HCT116 (cell line): ENCODE measurements at regions not wholly inside any gene's neighbourhood (a gene's known extent, or its start where the extent isn't known, plus 50 kb on each side); places are given as distances from the start of the nearest gene placed in this dataset.

Experiments used
- ATAC-seq: fragments of 200-7000 bp; cut with Tn5 transposase; 2 replicates; pipeline ENCODE4 v1.9.1; 2020; ENCODE audit warnings: mild to moderate bottlenecking, moderate library complexity
- BruUV-seq: library from RNA; stranded (reverse); fragments of 400-500 nt; replicated peaks from 2 replicates; lab custom pipeline; 2021; lab: Mats Ljungman, UMichigan
- CTCF ChIA-PET: fragments of 300-600 bp; sonication (Branson Sonifier 250); formaldehyde crosslinking; loops from one replicate; lab custom pipeline; 2021; ENCODE audit warnings: antibody characterized with exemption; lab: Charles Lee
- POLR2A ChIA-PET: fragments of 300-600, 350-600 bp; sonication (Branson Sonifier 250); formaldehyde crosslinking; loops from one replicate; lab custom pipeline; 2021; ENCODE audit warnings: antibody characterized with exemption; lab: Charles Lee
- RAD21 ChIA-PET, 2 experiments: fragments of 300-600 bp; sonication (Branson Sonifier 250); formaldehyde crosslinking; loops; one replicate each; lab custom pipeline; 2023; ENCODE audit warnings: low total read pairs in 2 of 2; ENCODE audit not compliant: uncharacterized antibody in 2 of 2, unreplicated experiment in 2 of 2, low non-redundant PET in 1 of 2; lab: Charles Lee
- DNase-seq: peaks from one replicate; pipeline ENCODE4 v3.0.0-alpha.2; 2010; ENCODE audit warnings: low read depth, low spot score
- H2AFZ ChIP-seq: fragments of 200-600 bp; shearing (Covaris generic), sonication (generic); 2 replicates; pipeline ENCODE4 v1.6.1; 2017; ENCODE audit warnings: low read depth, mixed run types, mixed read lengths, antibody characterized with exemption, low read length; ENCODE audit not compliant: poor library complexity, severe bottlenecking
- H3K27ac ChIP-seq: 2 replicates; pipeline ENCODE4 v1.5.1; 2012; ENCODE audit warnings: low read depth, low read length
- H3K27me3 ChIP-seq: fragments of 200-600 bp; sonication (generic); 2 replicates; pipeline ENCODE4 v1.6.1; 2016; ENCODE audit warnings: mixed run types, low read length, mixed read lengths; ENCODE audit not compliant: insufficient read depth
- H3K36me3 ChIP-seq, 2 experiments: fragments of 200-500 bp in 1 of 2; fragments of 200-600 bp in 1 of 2; sonication (Bioruptor generic) in 1 of 2; sonication (generic) in 1 of 2; 2 replicates each; pipeline versions ENCODE4 v1.5.1 to v1.6.1; 2014 to 2016; ENCODE audit warnings: low read length in 2 of 2, inconsistent platforms in 1 of 2, mixed read lengths in 1 of 2, mixed run types in 1 of 2; ENCODE audit not compliant: insufficient read depth in 2 of 2, control insufficient read depth in 1 of 2
- H3K4me1 ChIP-seq, 2 experiments: fragments of 200-600 bp in 1 of 2; sonication (generic) in 1 of 2; 2 replicates each; pipeline versions ENCODE4 v1.5.1 to v1.6.1; 2012 to 2017; ENCODE audit warnings: low read length in 2 of 2, inconsistent platforms in 1 of 2, mild to moderate bottlenecking in 1 of 2, mixed read lengths in 1 of 2, mixed run types in 1 of 2, moderate library complexity in 1 of 2; ENCODE audit not compliant: insufficient read depth in 2 of 2, control insufficient read depth in 1 of 2
- H3K4me2 ChIP-seq: fragments of 200-600 bp; sonication (generic); 2 replicates; pipeline ENCODE4 v1.6.1; 2017; ENCODE audit warnings: mixed run types, low read length, mixed read lengths
- H3K4me3 ChIP-seq, 2 experiments: fragments of 200-600 bp in 1 of 2; sonication (generic) in 1 of 2; replicated peaks in 1 of 2; 2 replicates each; pipeline ENCODE4 v1.5.1; 2011 to 2016; ENCODE audit warnings: low read length in 2 of 2, control low read depth in 1 of 2, low read depth in 1 of 2, mild to moderate bottlenecking in 1 of 2, mixed read lengths in 1 of 2, mixed run types in 1 of 2
- H3K79me2 ChIP-seq: fragments of 200-600 bp; sonication (generic); 2 replicates; pipeline ENCODE4 v1.6.1; 2017; ENCODE audit warnings: mild to moderate bottlenecking, mixed run types, low read length, moderate library complexity, mixed read lengths; ENCODE audit not compliant: insufficient read depth
- H3K9ac ChIP-seq: fragments of 200-600 bp; sonication (generic); 2 replicates; pipeline ENCODE4 v1.6.1; 2016; ENCODE audit warnings: low read length, mixed read lengths
- H3K9me2 ChIP-seq: fragments of 200-600 bp; sonication (generic), shearing (Covaris generic); 2 replicates; pipeline ENCODE4 v1.6.1; 2017; ENCODE audit warnings: mixed run types, mild to moderate bottlenecking, moderate library complexity; ENCODE audit not compliant: insufficient read depth
- H3K9me3 ChIP-seq, 2 experiments: fragments of 200-500 bp in 1 of 2; fragments of 200-600 bp in 1 of 2; sonication (Bioruptor generic) in 1 of 2; sonication (generic) in 1 of 2; 2 replicates each; pipeline ENCODE4 v1.6.1; 2014 to 2017; ENCODE audit warnings: low read length in 2 of 2, mixed read lengths in 2 of 2, inconsistent platforms in 1 of 2, low read depth in 1 of 2, mild to moderate bottlenecking in 1 of 2, mixed run types in 1 of 2, moderate library complexity in 1 of 2; ENCODE audit not compliant: control insufficient read depth in 1 of 2, insufficient read depth in 1 of 2
- H4K20me1 ChIP-seq: fragments of 200-600 bp; sonication (generic), shearing (Covaris generic); 2 replicates; pipeline ENCODE4 v1.6.1; 2017; ENCODE audit warnings: mixed run types, mild to moderate bottlenecking, moderate library complexity; ENCODE audit not compliant: insufficient read depth
- CTCF ChIP-seq, 3 experiments: fragments of 200-600 bp in 1 of 3; sonication (generic) in 1 of 3; IDR thresholded peaks in 2 of 3; conservative IDR thresholded peaks in 1 of 3; 2 replicates each; pipeline ENCODE4 v1.5.1; 2012 to 2017; ENCODE audit warnings: low read depth in 2 of 3, low read length in 2 of 3, antibody characterized with exemption in 1 of 3, borderline replicate concordance in 1 of 3, control low read depth in 1 of 3, mild to moderate bottlenecking in 1 of 3, mixed read lengths in 1 of 3, mixed run types in 1 of 3, moderate library complexity in 1 of 3; ENCODE audit not compliant: insufficient read depth in 1 of 3
- EGR1 ChIP-seq: IDR thresholded peaks from 2 replicates; pipeline ENCODE4 v1.6.1; 2012; ENCODE audit warnings: low read depth
- FOSL1 ChIP-seq: IDR thresholded peaks from 2 replicates; pipeline ENCODE4 v1.6.1; 2012; ENCODE audit warnings: low read depth
- JUND ChIP-seq: IDR thresholded peaks from 2 replicates; pipeline ENCODE4 v1.6.1; 2012
- TCF7L2 ChIP-seq: IDR thresholded peaks from 2 replicates; pipeline ENCODE4 v1.7.0; 2011; ENCODE audit warnings: borderline replicate concordance, inconsistent platforms; ENCODE audit not compliant: insufficient read depth, insufficient read length; ENCODE audit errors: extremely low read depth
- intact Hi-C: fragments of 100-400 bp; cut with micrococcal nuclease; formaldehyde crosslinking; loops from 2 replicates; pipeline ENCODE4 v1.10.0; 2022

DNA sequence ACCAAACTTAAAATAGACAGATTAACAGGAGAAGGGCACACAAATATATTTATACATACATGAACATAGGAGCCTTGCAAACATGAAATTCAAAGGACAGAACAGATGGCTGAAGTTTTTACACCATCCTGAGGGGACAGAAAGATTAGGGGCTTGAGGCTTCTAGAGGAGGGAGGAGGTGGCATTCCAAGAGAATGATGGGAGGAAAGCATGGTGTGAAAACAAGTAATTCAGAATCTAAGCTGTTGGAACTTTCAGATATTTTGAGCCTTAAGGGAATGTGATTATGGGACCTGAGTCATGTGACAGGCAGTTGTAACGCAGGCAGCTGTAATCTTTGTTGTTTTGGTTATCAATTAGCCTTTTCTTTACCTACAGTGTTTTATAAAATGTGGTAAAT is 225.2 kb upstream of the SPOPL start:
- H3K27me3 ChIP-seq, result no peaks in the 10 kb centered on the region
- no peak overlapping the region for H2AFZ ChIP-seq
- ChIA-PET POLR2A (no interaction called here), CTCF (no interaction called here), RAD21 (no interaction called here)
- H4K20me1 ChIP-seq, result no peaks in the 10 kb centered on the region
- H3K4me1 ChIP-seq, result peaks cover 4 to 23% of the 10 kb centered on the region in 2 experiments; a peak in 2 of 4 replicates
- ATAC-seq, result no peak
- H3K4me3 ChIP-seq, result no peak overlapping the region
- no peak overlapping the region for H3K4me2 ChIP-seq
- intact Hi-C loops, result no loop called here
- BruUV-seq, result no TSS peak
- no peak overlapping the region for H3K27ac ChIP-seq
- no peaks in the 10 kb centered on the region for H3K9me2 ChIP-seq
- no peaks in the 10 kb centered on the region for H3K36me3 ChIP-seq
- H3K9me3 ChIP-seq, result no peaks in the 10 kb centered on the region
- DNase-seq, result no peak
- TF ChIP-seq JUND (no peak), FOSL1 (no peak), TCF7L2 (no peak), EGR1 (no peak)
- H3K79me2 ChIP-seq, result no peaks in the 10 kb centered on the region
- no peak overlapping the region for H3K9ac ChIP-seq

DNA sequence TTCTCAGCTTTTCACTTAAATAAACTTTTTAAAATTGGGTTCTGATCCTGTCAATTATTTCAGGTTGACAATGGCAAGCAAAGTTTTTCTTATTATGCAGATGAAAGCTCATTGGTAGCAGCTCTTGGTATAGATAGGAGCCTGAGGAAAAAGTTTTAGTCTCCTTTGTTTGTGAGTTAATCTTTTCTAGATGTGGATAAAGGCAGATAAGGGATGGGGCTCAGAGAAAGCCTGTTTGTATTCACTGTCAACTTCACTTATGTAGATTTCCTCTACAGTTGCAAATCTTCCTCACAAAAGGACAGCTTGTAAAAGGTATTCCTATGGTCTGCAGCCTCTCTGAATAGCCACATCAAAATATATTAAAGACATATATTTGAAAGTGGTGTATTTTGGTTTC is 224.5 kb upstream of the SPOPL start:
- no peak overlapping the region for H2AFZ ChIP-seq
- TF ChIP-seq CTCF (IDR thresholded peaks at IDR 0.05 in 2 of 3, conservative IDR thresholded peaks at IDR 0.05 in 1 of 3; ENCODE audit: borderline replicate concordance in 1 of 3, insufficient read depth in 1 of 3, low read depth in 2 of 3, low read length in 2 of 3), result no peak
- no peak for TF ChIP-seq TCF7L2
- intact Hi-C loops, result no loop called here

More for the DNA sequence above, 224.5 kb upstream of the SPOPL start:
- Histone ChIP-seq H3K79me2 (no peaks in the 10 kb centered on the region), H3K4me1 (peaks cover 4 to 23% of the 10 kb centered on the region in 2 experiments; a peak in 2 of 4 replicates), H3K9me3 (no peaks in the 10 kb centered on the region), H3K27me3 (no peaks in the 10 kb centered on the region), H3K36me3 (no peaks in the 10 kb centered on the region), H3K9me2 (no peaks in the 10 kb centered on the region), H3K27ac (no peak overlapping the region), H3K4me3 (no peak overlapping the region), H3K4me2 (no peak overlapping the region), H3K9ac (no peak overlapping the region), H4K20me1 (no peaks in the 10 kb centered on the region)
- no TSS peak for BruUV-seq
- no peak for ATAC-seq
- ChIA-PET POLR2A (no interaction called here), RAD21 (no interaction called here), CTCF (no interaction called here)
- no peak for DNase-seq
